NCI-H524 treated with DMSO at 0.1 percent for 48 hours (cell line): ENCODE measurements at regions not wholly inside any gene's neighbourhood (a gene's known extent, or its start where the extent isn't known, plus 50 kb on each side); places are given as distances from the start of the nearest gene placed in this dataset.
A peak's percentile ranks its signal among the peaks of the same experiment; 100 is the strongest.
"Not testable (repeated sequence)": the region's sequence is repeated elsewhere in the genome, so short reads cannot be mapped to it uniquely, and the experiment has no call there.

Source experiments
- DNase-seq: peaks from one replicate; lab custom pipeline; 2025; lab: John Stamatoyannopoulos, UW

DNA sequence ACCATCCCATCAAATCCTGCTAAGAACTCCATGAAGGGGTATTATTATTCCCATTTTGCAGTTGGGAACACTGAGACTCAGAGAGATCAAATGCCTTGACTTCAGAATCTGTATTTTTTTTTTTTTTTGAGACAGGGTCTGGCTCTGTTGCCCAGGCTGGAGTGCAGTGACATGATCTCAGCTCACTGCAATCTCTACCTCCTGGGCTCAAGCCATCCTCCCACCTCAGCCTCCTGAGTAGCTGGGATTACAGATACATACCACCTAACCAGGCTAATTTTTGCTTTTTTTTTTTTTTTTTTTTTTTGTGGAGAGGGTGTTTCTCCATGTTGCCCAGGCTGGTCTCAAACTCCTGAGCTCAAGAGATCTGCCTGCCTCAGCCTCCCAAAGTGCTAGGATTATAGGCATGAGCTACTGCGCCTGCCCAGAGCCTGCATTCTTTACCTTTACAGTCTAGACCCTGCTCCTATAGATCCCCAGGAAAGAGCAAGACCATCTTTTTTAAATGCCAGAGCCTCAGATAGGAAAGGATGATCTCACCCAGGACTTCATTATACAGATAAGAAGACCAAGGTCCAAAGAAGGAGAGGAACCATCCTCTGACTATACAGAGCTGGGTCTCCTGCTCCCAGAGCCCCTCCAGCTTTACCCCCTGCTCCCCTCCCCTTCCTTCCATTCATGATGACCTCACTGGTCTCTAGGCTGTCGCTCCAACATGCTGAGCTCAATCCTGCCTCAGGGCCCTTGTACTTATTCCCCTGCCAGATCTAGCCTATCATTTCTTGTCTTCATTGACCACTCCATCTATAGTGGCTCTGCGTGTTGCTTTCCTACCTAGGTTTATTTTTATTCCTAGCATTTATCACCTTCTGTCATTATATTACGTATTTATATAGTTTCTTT is 138.6 kb downstream of the CEBPB start:
- no peak for DNase-seq

DNA sequence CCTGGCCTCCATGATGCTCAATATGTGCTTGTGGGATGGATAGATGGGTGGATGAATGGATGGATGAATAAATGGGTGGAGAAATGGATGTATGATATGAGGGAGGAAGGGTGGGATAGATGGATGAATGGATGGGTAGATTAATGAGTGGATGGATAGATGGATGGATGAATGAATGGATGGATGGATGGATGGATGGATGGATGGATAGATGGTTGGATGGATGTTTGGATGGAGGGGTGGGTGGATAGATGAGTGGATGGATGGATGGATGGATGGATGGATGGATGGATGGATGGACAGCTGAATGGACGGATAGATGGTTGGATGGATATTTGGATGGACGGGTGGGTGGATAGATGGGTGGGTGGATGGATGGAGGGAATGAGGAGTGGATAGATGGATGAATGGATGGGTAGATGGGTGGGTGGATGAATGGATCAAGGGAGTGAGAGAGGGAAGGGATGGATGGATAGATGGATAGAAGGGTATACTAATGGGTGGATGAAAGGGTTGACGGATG is 139.4 kb downstream of the CEBPB start:
- no peak for DNase-seq

DNA sequence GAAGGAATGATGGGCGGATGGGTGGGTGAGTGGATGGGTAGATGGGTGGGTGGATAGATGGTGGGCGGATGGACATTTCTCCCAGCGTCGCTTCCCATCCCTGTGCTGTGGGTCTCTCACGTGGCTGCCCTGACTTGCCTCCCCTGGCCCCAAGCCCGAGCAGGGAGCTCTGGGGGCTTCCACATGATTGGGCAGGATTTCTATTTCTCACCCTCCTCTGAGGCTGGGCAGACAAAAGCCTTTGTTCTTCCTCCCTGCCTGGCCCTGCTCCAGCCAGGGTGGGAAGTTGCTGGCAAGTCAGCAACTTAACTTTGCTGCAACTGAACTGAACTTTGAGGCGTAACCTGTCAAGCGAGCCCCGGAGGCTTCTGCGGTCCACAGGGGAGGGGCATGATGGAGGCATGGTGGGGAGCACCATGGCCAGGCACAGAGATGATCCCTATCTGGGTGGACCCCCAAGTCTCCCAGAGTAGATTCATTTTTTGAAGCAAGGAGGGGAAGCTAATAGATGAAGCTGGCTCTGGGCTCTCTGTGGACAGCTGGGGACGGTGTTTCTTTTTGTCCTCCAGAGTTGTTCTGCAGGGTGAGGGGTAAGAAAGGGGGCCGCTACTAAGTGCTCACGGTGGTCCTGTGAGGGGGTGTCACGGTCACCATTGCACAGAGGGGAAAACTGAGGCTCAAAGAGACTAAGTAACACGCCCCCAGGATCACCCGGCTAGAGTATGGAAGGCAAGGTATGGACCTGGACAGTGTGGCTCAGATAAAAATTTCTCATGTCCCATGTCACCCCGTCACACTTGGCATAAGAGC is 140.1 kb downstream of the CEBPB start:
- DNase-seq = no peak

DNA sequence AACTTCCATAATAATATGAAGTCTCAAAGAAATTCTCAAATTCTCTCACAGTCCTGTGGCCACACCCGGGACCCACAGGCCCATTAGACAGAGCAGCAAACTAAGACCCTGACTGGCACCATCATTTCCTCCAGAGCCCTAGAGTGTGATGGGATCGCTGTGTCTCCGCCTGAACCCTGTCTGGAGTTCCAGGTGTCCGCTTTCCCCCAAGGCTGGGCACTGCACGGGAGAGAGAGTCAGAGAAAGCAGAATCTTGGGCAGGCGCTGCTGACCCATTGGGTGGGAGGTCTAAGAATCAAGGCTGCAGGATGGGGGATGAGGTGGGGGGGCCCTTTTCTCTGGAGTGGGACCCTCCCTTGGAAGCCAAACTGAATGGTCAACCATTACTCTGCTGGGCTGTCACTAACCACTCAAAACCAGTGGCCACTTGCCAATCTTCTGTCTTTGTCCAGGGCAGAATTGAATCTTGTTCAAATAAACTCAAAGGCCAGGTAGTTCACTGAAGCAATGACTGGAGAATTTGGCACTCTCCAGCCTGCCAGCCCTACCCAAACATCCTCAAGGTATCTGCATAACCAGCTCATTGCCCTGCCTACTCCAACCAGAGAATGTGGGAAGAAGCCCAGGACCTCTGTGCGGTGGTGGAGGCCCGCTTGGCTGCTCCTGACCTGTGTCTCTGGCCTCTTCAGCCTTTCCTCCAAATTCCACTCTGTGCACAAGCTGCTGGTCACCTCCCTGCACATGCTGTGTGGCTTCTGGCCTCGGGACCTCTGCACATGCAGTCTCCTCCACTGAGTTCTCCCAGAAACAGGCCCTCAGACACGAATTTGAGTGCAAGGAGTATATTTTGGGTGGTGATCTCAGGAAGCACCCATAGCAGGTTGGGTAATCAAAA is 141.1 kb downstream of the CEBPB start:
- no peak for DNase-seq

DNA sequence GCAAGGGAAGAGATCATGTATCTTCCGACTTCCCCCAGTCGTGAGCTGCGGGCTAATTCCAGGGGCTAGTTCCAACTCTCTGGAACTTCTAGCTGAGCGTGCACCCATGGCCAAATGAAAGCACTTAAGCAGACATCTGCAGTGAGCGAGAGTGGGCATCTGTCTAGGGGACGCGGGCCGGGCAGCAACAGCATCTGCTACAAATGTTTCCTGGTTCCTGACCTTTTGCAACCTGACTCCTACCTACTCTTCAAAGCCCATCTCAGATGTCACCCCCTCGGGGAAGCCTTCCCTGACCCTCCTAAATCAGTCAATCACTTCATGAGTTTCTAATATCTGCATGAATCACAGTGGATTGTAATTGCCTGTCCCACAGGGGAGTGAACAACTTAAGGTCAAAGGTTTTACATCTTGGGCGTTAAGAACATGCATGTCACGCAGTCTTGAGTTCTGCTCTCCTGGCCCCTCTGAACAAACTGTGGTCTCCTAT is 141.9 kb downstream of the CEBPB start:
- no peak for DNase-seq

DNA sequence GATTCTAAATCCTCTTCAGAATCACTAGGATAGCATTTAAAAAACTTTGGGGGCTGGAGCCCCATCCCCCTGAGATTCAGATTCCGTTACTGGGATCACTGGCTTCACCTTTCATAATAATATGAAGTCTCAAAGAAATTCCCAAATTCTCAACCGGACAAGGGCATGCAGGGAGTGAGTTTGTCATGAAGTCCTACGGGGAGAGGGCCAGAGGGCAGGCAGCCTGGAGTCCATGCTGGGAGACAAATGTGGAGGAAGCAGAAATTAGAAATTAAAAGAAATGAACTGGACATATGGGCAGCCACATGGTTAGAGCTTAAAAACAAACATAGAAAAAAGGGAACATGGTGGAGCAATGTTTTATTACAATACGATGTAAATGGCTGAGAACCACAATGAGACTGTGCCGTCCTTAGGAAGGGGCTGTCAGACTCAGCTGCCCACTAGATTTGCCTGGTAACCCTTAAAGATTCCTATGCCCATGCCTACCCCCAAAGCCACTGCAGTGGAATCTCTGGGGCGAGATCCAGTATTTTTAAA is 142.6 kb downstream of the CEBPB start:
- DNase-seq = no peak

DNA sequence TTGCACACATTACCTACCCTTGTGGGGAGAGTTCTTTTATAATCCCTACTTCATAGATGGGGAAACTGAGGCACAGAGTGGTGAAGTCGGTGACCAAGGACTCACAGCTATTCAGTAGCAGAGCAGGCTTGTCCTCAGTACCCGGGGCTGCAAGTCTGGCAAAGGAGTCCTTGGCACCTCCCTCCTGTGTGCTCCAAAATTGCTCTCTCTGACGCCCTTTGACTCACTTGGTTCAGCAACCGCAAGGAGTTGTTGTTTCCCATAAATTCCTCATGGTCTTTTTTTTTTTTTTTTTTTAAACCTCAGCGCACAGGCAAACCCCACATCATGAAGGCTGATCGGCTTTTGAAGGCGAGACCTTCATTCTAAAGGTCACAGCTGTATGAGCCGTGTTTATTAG is 143.2 kb downstream of the CEBPB start:
- DNase-seq = no peak

DNA sequence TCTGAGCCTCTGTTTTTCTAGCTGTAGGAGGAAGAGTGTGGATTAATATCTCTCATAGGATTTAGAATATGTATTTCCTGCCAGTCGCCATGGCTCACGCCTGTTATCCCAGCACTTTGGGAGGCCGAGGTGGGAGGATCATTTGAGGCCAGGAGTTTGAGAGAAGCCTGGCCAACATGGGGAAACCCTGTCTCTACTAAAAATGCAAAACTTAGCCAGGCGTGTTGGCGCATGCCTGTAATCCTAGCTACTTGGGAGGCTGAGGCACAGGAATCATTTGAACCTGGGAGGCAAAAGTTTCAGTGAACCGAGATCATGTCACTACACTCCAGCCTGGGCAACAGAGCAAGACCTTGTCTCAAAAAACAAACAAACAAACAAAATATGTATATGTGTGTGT is 143.9 kb downstream of the CEBPB start:
- DNase-seq = not testable (repeated sequence)

DNA sequence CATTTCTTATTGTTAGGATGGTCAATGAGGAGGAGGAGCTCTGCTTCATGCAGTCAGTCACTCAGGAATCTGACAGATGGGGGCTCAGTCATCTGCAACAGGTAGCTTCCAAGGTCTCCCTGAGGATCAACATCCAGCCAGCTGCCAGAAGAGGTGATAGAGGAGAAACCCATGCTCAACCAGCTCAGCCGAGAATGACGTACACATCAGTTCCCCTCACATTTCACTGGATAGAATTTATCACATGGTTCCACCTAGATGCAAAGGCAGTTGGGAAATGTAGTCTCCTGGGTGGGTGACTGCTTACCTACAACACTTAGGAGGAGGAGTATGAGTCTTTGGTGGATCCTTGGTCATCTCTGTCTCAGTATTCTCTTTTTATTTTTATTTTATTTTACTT is 144.5 kb downstream of the CEBPB start:
- DNase-seq = peak; percentile 84

DNA sequence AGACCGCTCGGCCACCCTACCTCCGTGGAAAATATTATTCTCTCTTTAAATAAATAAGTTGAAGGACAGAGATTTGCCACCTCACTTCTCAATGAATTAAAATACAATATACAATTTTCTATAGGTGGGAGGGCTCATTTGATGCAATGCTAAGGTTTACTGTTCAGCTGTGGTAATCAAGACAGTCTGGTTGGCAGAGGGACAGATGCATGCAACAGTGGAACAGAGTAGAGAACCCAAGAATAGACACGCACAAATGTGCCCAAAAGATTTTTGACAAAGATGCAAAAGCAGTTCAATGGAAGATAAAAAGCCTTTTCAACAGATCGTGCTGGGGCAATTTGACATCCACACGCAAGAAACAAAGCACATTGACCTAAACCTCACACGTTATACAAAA is 145.2 kb downstream of the CEBPB start:
- no peak for DNase-seq

DNA sequence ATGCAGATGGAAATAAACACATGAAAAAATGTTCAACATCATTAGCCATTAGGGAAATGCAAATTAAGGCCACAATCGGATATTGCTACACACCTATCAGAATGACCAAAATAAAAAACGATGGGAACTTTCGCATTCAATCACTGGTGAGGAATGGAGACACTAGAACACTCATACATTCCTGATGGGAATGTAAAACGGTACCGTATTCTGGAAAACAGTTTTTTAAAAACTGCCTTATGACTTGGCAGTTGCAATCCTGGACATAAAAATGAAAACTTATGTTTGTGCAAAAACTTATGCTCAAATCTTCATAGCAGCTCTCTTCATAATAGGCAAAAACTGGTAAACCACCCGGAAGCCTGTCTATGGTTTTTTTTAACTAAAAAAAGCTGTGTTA is 146.0 kb downstream of the CEBPB start:
- DNase-seq = no peak

DNA sequence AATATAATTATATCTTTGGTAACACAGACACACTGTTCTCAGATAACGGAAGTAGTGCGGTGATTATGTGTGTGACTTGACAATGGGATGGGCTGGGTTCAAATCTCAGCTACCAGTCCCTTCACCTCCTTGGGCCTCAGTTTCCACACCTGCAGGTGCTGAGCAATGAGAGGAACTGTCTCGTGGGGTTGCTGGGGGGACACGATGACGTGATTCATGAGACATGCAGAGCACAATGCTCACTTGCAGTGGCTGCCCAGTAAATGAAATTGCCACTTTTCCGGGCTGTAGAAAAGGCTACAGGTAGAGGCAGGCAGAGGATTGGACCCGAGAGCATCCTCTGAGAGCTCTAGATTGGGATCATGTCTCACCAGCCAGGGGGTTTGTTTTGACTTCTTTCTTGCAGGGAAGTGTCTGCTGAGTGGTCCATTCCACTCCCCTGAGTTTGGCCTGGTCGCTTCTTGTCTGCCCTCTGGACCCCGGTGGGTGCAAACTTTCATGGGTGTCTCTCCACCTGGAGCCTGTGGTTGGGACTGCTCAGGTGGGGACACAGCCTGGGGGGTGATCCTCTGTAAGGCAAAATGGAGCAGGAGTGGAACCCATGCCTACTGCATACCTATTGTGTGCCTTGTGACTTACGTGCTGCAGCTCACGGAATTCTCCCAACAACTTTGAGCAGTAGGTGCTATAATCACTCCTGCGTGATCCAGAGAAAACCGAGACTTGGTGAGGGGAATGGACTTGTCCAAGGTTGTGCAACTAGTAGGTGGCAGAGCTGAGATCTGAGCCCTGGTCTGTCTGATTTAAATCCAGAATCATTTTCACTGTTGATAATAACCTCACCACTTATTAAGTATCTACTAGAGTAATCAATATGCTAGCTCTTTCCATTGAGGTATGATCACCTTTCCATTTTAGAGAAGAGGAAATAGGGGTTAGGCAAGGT is 147.2 kb downstream of the CEBPB start:
- DNase-seq = no peak

DNA sequence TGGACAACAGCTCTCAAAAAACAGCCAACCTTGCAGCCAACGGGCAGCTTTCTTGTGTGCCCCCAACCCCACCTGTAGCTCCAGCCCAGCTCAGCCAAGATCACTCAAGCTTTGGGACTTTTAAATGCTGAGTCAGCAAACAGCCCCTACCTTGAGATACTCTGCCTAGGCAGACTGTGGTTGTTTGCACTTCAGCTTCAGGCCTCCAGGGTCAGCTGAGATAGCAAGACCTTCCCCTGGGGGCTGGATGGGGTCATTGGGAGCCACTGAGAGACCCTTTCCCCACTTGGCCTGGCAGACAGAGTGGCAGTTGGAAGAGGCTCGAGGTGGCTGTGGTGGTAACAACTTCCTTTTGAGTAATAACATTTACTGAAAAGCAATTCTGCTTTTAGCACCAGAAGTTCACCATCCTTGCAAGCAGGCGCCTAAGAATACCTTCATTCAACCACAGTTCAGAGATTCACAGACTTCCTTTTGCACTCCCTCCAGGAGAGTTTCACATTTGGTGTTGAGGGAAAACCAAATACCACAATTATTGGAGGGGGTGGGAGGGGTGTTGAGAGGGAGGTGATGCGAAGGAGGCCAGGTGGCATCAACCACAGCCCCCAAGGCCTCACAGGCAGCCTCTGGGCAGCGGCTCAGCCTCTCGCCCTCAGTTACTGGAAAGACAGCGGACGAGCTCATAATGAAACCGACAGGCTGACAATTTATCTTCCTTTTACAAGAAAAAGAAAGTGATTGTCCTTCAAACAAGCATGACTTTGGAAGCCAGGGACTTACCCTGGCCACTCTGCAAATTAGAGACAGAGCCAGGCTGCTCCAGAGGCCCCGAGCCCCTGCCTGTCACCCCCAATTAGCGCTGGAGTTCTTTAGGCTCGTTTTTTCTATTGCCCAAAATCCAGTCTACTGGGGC is 148.1 kb downstream of the CEBPB start:
- no peak for DNase-seq

DNA sequence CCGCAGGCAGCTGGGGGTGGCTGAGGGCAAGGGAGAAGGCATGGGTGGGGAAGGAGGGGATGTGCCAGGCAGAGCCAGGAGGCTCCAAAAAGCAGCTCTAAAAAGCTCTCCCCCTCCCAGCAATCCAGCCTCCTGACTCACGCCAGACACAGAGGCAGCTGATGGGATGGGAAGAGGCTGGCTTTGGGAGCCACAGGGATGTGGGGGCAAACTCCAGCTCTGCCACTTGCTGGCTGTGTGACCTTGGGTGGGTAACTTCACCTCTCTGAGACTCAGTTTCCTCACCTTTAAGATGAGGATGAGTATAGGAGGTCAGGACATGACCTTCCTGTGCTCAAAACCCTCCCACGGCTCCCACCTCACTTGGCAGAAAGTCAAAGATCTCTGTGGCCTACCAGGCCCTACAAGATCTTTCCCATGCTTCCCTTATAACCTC is 148.9 kb downstream of the CEBPB start:
- DNase-seq = no peak

DNA sequence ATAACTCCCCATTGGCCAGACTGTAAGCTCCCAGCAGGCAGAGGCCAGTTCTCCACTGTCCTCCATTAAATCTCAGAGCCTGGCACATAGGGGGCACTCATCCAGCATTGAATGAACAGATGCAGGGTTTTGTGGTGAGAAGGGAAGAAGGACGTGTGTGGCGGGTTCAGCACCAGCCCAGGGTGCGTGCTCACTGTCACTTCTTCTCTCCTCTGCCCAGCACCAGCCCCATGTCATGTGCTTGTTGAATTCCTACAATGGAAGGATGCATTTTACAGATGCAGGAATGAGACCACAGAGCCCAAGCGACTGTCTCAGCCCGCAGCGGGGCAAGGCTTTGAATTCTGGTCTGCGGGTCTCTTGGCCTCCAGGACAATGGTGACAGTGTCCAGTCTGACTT is 149.9 kb downstream of the CEBPB start:
- no peak for DNase-seq

DNA sequence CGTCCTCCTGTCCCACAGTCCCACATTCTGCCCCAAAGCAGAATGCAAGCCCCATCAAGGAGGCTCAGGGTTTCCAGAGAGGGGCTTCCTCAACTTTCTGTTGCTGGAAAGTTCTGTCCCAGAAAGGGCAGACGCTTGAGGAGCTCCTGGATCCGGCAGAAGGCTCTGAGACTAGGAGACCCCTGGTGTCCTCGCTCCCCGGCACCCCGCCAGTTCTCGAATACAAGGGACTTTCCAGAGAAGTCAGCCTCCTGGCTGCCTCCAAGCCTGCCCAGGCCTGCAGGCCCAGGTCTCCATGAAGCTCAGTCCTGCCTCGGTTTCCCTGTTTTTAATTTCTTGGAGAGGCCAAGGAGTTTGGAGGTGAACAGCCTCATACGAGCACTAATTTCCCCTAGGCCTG is 150.4 kb downstream of the CEBPB start:
- DNase-seq = no peak

DNA sequence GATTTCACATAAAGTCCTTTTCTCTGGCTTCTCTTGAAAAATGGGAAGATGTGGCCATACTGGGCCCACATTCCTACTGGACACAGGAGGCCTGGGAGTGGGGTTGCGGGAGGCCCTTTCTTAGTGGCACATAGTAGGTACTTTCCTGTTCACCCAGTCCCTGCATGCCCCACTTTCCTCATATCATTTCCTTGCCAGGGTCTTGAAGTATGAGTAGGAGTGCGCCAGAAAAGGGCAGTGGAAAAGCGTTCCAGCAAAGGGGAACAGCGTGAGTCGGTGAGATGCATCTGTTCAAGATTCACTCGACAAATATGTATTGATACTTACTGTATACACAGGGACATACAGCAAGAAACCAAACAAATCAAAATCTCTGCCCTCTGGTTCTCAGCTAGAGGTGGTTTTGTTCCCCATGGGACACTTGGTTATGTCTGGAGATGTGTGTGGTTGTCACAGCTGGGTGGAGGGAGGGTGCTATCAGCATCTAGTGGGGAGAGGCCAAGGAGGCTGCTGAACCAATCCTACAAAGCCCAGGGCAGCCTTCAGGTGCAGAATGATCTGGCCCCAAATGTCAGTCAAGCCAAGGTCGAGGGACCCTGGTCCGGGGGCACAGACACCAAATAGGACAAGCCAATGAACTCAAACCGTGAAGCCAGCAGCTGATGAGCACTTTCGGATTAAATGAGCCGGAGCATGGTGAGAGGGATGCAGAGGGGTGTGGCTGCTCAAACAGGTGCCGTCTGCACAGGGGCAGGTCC is 151.4 kb downstream of the CEBPB start:
- DNase-seq = no peak

DNA sequence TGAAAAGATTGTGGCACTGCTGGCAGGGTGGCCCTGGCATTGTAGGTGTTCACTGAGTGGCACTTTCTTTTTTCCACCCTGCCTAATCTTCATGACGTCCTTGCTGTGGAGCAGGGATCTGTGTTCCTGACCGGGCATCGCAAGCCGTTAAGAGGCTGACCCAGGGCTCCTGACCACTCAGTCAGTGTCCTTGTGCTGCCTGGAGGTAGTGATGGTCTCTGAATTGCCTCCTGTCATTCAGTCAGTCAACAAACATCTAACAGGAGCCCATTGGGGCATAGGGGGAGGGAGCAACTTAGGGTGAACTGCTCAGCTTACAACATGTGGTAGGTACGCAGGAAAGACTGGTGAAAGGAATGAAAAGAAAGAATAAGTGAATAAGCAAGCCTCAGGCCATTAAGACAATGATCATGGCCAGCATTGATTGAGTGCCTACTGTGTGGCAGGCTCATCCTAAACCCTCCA is 152.0 kb downstream of the CEBPB start:
- no peak for DNase-seq
